Left hindlimb (tissue), 1 donor: ENCODE measurements at regions not wholly inside any gene's neighbourhood (a gene's known extent, or its start where the extent isn't known, plus 50 kb on each side); places are given as distances from the start of the nearest gene placed in this dataset.

Experiments used
- DNase-seq: peaks from one replicate; pipeline ENCODE4 v3.0.0-alpha.2; 2018

DNA sequence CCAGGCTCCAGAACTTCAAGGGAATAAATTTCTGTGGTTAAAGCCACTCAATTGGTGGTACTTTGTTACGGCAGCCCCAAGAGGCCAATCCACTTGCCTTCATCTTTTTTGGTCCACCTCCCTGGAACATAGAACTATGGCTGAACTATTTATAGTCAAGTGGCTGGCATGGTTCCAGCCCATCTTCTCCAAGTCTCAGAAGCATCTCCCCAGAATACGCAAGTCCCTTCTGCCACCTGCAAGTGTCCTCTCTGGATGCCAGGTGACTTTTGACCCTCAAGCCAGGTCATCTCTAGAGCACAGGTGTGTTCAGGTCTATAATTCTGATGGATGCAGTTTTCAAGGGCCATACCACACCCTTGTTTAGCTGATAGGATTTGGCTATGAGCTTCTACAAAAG is 371.5 kb downstream of the AACS start:
- no peak for DNase-seq

DNA sequence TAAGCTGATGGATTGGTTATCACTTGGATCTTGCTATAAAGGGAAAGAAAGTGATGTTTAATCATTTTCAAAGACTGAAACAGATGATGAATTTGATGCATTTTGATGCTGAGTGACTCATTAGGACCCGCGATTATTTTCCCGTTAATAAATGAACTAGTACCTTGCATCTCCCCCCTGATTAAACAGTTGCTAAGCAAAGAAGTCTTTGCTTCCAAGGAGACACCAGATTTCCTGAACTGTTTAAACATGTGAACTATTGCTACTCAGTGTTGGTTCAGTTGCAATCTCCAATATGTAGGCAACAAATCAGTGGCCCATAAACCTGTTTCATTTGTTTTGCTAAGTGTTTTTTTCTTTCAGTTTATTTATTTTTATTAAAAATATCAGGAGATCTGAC is 375.2 kb downstream of the AACS start:
- no peak for DNase-seq

DNA sequence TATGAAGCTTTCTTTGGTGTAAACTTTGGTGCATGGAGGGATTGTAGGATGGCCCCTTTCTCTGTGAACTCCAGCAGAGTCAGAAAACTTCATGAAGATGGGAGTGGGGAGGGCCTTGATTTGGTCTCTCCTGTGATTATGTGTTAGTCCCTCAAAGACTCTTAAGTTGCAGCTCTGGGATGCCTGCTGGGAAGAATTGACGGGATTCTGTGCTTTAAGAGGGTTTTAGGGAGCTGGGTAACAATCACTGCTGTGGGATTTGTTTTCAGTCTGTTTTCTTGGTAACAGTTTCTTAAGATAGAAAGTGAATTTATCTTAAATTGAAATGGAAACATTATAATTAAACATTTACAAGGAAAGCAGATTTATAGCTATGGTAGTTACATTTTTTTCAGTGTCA is 378.1 kb downstream of the AACS start:
- no peak for DNase-seq

DNA sequence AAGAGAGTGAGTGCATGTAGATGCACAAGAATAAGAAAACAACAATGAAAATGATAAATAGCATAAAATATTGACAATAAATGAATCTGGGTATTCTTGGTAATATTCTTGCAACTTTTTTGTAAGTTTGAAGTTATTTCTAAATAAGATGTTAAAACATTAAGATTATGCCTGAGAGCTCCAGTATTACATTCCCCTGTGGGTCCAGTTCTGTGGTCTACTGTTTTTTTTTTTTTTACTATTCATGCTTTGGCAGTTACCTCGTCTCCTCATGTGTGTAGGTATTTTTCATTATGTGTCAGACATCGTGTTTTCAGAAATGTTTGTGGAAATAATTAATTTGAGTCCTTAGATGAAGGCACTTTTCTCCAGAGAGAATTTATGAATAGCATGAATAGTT is 386.2 kb downstream of the AACS start:
- DNase-seq: no peak

DNA sequence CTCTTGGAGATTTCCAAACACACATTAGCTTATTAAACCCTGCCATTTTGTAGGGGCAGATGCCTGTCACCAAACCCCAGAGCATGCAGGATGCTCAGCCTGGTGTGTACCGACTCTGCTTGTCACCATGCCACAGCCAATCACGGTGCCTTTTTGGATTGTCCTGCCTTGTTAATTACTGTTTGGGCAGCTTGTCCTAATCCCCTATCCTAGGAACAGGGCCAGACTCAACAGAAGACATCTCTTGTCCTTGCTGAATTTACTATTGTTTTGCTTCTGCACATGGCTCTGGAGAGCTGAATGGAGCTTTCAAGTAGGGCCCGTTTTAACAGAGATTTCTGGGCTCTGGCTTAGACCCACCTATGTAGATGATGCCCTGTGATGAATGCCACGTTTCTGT is 388.5 kb downstream of the AACS start:
- no peak for DNase-seq

DNA sequence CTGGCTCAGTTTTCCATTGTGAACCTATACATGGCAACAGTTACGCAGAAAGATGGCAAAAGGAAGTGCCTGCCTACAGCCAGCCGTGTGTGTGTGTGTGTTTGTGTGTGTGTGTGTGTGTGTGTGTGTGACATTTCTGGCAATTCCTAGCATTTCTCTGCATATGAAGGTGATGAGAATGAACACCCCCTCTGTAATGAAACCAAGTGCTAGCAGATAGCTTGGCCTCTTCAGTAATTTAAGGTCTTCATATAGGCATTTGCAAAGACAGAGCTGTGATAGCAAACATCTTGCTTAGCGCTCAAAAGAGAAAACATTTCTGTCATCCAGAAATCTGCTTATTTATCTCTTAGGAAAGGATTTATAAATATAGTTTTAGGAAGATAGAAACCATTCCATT is 389.1 kb downstream of the AACS start:
- no peak for DNase-seq

DNA sequence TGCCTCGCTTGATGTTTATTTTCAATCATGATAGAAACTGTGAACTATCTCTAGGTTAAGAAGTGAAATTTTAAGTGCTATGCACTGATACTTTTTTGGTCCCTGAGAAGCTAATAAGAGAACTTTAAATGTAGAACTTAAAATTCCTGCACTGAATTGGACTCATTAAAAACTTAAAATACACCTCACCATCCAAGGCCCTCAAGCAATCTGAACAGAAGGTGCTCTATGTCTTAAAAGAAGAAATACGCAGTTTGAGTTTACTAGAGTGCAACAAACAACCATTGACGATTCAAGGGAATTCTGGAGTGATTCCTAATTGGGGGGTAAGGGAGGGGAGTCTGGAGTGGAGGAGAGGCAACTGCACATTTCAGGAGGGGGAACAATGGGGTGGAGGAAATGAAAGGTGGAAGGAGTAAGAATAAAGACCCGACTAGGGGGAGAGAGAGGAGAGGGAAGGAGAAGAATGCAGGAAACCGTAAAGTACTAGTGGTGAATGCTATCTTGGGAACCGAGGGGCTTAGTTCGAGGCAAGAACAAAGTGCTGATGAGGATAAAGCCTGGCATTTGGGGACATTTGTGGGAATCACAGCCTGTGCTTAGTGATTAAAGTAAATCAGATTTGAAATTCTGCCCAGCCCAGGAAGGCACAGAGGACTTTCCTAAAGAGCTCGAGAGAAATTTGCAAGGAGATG is 389.7 kb downstream of the AACS start:
- no peak for DNase-seq

DNA sequence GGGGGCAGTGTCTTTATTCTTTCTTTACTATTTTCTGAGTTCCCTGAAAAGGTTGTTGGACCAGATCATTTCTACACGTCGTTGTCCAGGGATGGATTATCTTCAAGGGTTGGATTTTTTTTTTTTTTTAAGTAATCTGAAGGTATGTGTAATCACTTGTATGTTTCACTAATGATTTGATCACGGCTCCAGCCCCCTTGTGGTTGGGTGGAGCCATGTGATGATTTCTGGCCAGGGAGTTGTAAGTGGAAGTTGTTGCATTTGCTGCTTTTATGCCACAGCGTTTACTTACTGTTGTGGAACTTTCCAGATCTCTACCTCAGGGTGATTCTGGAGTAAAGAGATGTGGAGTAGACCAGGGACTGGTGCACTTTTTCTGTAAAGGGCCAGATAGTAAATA is 390.3 kb downstream of the AACS start:
- no peak for DNase-seq

DNA sequence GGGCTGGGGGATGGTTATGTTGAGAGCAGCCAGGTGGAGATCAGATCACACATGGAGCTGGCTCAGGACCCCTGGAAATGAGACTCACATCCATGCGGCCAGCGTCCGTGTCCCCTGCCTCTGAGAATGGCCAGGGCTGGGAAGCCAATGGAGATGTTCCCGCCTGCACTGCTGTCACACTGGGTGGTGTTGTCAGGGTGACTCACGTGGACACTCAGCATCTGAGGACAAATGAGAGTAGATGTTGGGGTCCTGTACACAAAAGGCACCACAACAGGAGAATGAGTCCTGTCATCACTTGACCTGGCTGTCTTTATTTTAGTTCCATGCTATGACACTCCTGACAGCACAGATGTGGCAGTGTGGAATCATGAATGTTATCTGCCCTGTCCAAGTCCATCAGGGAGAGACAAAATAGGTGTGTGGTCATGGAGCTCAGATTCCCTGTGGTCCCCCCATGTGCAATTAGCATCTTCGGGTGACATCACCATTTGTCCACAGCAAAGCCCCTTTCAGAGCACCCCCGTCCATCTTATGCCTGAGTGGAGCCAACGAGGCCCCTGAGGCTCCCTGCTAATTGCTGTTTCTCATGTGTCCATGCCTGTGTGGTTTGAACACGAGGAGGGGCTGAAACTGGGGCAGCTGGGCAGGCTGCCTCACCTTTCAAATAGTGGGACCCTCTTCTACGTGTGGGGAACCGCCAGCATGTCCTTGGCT is 393.5 kb downstream of the AACS start:
- DNase-seq: no peak

DNA sequence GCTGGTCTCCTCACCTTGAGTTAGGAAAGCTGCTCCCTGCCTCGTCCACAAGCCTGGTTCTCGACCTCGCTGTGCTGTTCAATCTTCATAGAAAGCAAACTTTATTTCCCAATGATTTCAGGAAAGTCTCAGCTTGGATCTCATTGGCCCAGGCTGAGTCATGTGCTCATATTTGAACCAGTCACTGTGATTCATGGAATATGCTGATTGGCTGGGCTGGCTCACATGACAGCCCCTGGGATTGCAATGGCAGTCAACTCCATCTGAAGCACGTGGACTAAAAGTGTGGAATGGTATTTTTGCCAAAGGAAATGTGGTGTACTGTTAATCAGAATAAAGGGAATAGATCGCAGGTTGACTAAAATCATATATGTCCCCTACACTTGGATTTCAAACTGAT is 396.6 kb downstream of the AACS start:
- DNase-seq: no peak

DNA sequence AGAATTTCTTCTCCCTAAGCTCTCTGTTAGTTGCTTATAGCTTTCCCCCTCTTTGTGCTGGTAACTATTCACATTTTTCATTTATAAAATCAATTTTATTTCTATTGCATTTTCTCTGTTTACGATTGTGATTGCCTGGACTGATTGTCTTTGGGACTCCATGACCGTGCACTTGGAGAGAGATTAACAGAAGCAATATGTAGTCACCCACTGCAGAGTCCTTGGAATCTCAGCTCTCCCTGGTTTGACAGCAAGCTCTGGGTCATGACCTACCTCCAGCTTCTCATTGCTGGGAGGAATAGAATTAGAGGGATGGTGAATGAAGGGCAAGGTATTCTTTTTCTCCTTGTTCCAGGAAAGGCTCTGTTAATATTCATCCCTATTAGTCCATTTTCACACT is 398.2 kb downstream of the AACS start:
- no peak for DNase-seq

DNA sequence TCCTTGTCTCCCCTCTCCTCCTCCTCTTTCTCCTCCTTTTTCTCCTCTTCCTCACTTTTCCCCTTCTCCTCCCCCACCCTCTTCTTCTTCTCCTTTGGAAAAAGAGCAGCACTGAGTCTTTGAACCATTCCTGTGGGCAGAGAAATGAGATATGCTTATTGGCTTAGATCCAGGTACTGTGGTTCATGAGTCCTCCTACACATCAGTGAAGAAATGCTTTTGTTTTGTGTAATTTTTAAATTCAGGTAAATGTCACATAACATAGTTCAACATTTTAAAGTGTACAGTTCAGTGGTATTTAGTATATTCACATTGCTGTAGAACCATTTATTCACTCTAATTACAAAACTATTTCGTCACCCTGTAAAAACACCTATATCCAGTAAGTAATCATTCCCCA is 402.1 kb downstream of the AACS start:
- DNase-seq: no peak

DNA sequence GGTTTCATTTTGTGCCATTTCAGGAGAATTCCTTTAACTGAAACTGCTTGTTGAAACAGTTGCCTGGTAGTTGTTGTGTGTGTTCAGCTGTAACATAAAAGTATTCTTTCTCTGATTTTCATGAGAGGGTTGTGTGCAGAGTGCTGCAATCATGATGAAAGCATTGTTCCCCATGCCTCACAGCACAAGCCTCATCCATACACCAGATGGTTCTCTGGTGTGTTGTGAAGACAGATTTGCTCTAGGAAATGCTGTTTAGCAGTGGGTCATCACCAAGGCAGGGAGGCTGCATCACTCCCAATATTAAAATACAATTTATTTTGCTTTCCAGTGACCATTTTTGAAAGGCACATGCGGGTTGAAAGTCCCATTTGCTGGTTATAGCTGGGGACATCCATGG is 404.4 kb downstream of the AACS start:
- DNase-seq: no peak

DNA sequence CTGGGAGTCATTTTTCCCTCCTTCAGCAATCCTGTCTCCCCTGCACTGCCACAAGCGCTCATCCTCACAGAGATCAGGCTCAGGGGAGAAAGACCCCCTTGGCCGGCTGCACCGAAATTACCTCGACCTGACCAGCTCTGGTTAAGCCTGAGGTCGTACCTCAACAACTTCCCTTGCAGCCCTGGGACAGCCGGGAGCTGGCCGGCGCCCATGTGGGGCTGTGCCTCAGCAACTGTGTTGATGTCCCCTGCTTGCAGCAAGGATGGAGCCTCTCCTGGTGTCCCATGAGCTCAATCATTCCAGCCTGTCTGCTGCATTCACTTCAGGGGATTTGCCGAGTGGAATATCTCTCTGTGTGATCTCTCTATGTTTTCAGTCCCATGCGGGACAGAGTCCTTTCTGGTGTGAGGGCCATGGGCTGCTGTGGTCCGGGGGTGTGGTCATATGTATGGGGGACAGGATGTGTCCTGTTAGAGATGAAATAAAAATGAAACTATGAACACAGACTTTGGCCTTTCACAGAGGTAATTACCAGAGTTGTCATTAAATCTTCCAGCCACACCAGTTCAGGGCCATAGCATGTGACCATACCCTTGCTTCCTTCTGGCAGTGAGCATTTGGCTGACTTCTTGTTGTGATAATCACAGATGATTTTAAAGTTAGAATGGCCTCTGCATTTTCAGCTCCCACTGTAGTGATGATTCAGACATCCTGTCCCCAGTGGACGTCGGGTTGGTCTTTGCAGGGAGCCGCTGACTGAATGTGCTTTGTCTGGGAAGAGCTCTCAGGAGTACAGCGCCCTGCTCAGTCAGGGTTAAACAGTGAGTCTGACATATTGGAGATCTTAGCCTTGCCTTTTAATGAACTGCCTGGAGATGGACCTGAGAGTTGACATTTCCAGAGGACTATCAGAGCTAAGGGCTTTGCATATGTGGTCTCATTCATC is 405.9 kb downstream of the AACS start:
- no peak for DNase-seq

DNA sequence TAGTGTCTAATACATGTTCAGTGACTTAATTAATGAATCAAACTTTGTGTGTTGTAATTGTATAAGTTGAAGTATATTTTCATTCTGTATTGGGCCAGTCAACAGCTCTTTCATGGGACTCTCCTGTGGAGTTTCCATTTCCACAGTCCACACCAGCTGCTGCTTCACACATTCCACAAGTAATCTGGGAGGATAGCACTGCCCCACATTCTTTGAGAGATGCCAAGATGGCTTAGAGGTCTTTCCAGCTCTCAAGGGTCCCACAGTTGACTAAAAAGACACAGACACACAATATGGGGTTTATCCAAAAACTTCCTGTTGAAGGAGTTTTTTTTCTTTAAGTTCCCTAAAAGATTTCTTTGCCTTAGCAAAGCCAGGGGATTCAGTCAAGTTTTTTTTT is 408.3 kb downstream of the AACS start:
- DNase-seq: no peak

DNA sequence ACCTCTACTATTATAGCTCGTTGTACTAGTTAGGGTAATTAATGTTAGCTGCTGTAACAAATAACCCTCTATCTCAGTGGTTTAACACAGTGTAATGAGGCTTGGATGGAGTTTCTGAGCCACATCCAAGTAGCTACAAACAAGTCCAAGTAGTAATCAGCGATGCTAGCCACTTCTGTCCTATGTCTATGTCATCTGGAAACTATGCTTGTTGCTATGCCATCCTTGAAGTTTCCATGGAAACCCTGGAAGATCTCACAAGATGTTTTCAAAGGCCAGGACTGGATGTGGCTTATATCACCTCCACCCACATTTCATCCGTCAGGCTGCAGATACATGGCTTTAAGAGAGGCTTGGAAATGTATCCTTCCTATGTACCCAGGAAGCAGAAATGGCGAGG is 422.1 kb downstream of the AACS start:
- no peak for DNase-seq

DNA sequence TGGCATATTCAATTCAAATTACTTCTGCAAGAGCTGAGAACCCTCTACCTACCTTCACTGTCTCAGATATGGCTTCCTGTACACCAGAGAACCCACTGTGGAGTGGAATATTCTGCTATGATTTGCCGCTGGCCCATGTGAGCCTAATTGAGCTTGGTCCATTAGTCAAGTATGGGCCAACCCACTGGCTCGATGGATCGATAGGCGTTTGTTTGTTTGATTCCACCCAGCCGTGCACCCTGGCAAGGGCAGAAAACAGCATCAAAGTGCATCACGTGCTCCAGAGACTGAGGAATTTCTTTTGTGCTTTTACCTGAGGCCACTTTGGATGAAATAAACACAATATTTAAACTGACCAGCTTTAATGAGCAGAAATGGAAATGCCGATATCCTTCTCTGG is 426.3 kb downstream of the AACS start:
- DNase-seq: no peak

DNA sequence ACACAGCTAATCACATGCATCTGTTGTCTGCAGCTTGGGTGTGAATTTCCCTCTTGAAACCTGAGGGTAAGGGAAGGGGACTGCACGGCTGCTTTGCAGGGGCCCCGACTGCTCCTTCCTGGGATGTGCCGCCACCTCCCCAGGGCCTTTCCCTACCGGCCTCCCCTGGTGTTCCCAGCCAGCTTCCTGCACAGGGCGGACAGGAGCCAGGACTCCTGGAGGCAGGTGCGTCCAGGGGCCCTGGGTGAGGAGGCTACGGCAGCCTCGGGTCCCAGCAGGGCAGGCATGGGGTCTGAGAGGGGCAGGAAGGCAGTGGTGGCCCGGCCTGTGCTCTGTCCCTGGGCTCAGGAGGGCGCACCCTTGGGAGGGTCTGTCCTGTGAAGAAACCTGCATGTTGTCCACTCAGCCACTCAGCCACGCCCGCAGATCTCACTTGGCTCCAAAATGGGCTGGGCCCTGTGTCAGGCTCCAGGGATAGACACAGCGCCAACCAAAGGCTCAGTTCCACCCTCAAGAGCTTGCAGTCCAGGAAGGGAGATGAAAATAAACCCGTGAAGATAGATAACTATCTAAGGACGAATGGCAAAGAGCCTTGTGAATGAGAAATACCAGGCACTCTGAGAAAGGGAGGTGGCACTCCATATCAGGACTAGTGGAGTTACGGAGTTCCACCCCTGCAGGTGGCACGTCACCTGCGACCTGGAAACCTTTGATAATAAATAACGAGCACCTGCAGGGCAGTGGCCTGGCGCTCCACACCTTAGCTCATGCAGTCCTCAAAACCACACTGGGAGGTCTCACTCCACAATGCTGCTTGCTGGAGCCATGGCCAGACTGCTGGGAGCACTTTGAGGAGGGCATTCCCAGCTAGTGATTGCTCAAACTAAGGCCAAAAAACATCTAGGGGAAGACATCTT is 427.4 kb downstream of the AACS start:
- DNase-seq: no peak

DNA sequence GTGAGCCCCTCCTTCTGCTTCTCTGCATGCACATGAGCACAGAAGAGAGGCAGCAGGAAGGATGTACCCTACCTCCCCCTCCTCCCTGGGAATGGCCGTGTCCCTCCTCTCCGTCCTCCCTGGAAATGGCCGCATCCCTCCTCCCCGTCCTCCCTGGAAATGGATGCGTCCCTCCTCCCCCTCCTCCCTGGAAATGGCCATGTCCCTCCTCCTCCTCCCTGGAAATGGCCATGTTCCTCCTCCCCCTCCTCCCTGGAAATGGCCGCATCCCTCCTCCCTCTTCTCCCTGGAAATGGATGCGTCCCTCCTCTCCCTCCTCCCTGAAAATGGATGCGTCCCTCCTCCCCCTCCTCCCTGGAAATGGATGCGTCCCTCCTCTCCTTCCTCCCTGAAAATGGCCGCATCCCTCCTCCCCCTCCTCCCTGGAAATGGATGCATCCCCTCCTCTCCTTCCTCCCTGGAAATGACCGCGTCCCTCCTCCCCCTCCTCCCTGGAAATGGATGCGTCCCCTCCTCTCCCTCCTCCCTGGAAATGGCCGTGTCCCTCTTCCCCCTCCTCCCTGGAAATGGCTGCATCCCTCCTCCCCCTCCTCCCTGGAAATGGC is 428.6 kb downstream of the AACS start:
- no peak for DNase-seq

DNA sequence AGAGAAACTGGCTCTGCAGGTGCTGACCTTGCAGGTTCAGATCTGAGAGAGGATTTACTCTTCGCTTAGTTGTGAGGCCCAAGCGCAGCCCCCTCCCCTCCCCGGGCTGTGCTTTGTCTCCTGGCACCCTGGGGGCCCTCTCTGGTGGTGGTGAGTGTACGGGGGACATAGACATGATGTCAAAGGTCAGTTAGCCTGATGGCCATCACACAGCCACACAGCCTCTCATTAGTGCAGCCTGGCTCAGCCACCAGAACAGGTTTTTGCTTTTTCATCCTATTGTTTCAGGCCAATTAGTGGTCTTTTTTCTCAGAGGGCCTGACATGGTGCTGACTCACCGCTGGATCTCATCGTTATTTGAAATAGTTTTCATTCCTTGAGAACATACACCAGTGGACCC is 437.9 kb downstream of the AACS start:
- DNase-seq: no peak

DNA sequence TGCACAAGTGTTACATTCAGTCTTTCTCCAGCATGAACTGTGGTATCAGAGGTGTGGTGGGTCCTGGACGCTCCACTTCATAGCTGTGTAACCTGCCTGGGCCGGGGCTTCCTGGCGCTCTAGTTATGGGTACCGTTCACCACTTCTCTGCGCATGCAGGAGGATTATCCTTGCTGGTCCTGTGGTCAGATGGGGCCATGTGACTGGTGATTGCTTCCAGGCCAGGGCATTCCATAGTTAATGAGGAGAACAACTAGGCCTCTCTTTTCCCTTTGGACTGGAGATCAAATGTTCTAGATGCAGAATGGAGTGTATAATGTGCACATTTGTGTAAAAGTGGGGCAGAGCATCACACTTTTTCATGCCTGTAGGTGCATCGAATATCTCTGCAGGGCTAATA is 444.0 kb downstream of the AACS start:
- no peak for DNase-seq
